Left cardiac atrium (tissue), 4 donors: ENCODE measurements at regions not wholly inside any gene's neighbourhood (a gene's known extent, or its start where the extent isn't known, plus 50 kb on each side); places are given as distances from the start of the nearest gene placed in this dataset.

Experiments used
- ATAC-seq, 2 donors: fragments of 200-7000 bp; cut with Tn5 transposase; one replicate each; pipeline ENCODE4 v1.9.1; 2020; ENCODE audit warnings: mild to moderate bottlenecking in 2 of 2, moderate library complexity in 2 of 2
- DNase-seq: peaks from one replicate; pipeline ENCODE4 v3.0.0-alpha.2; 2020
- intact Hi-C, 2 donors: fragments of 100-400 bp; cut with DNase I; formaldehyde crosslinking; loops; one replicate each; pipeline versions ENCODE4 v1.14.1 to v1.15.1; 2022 to 2023
- donor health status: DM: no; HTN: yes; CAD: no.
- donor health status: DM: no; HTN: yes; CAD: no; lungs with severe emphysema.
- donor health status: DM: yes; HTN: yes; CAD: no.
- donor health status: Dilated cardiomyopathy.

GRCh38 chr13:106748785-106749184, 180.8 kb upstream of the ARGLU1 start:
- DNase-seq (no peak), ATAC-seq (no peak)
- intact Hi-C loops: no loop called here

- DNase-seq (no peak), ATAC-seq (no peak)
- intact Hi-C loops: no loop called here
Observed at GRCh38 chr13:106744516-106744915, 176.6 kb upstream of the ARGLU1 start.

- intact Hi-C loops: no loop called here
- ATAC-seq (no peak), DNase-seq (no peak)
Observed at GRCh38 chr13:106738186-106738678, 170.3 kb upstream of the ARGLU1 start.

GRCh38 chr13:106736941-106737340, 169.0 kb upstream of the ARGLU1 start:
- DNase-seq: no peak
- ATAC-seq: no peak
- intact Hi-C loops: no loop called here

GRCh38 chr13:106734198-106734597, 166.3 kb upstream of the ARGLU1 start:
- no peak for ATAC-seq
- intact Hi-C loops: no loop called here
- DNase-seq: no peak

GRCh38 chr13:106723036-106723435, 155.1 kb upstream of the ARGLU1 start:
- intact Hi-C loops: no loop called here
- no peak for DNase-seq
- ATAC-seq: no peak

- ATAC-seq: no peak
- intact Hi-C loops: no loop called here
- no peak for DNase-seq
Observed at GRCh38 chr13:106722620-106723019, 154.7 kb upstream of the ARGLU1 start.

- ATAC-seq (no peak), DNase-seq (no peak)
- intact Hi-C loops: no loop called here
Observed at GRCh38 chr13:106721599-106721998, 153.7 kb upstream of the ARGLU1 start.

- ATAC-seq (peak in 1 of 2 donors; percentile 18), DNase-seq (no peak)
- intact Hi-C loops: no loop called here
Observed at GRCh38 chr13:106714271-106714982, 146.5 kb upstream of the ARGLU1 start.

GRCh38 chr13:106712381-106712780, 144.4 kb upstream of the ARGLU1 start:
- intact Hi-C loops: no loop called here
- DNase-seq (no peak), ATAC-seq (no peak)

GRCh38 chr13:106710266-106710665, 142.3 kb upstream of the ARGLU1 start:
- DNase-seq (no peak), ATAC-seq (peak; percentile 60 to 64)
- intact Hi-C loops: no loop called here

GRCh38 chr13:106709522-106709921, 141.6 kb upstream of the ARGLU1 start:
- intact Hi-C loops: loop anchor here in 1 of 2 donors (10.0 kb wide), 1 partner anchor 205 kb away; no protein-coding TSS in a partner anchor

GRCh38 chr13:106702505-106702904, 134.6 kb upstream of the ARGLU1 start:
- intact Hi-C loops: loop anchor here in 1 of 2 donors (10.0 kb wide), 1 partner anchor 212 kb away; no protein-coding TSS in a partner anchor
- ATAC-seq: peak in 1 of 2 donors; percentile 12
- DNase-seq: no peak

More at GRCh38 chr13:106709522-106709921, 141.6 kb upstream of the ARGLU1 start:
- no peak for DNase-seq
- peak; percentile 79 to 94 for ATAC-seq

- peak; percentile 41 for DNase-seq
- peak; percentile 63 to 79 for ATAC-seq
- intact Hi-C loops: loop anchor here in 1 of 2 donors (10.0 kb wide), 1 partner anchor 213 kb away; no protein-coding TSS in a partner anchor
Observed at GRCh38 chr13:106701771-106702341, 133.9 kb upstream of the ARGLU1 start.

- DNase-seq (no peak), ATAC-seq (no peak)
- intact Hi-C loops: loop anchor here in 1 of 2 donors (10.0 kb wide), 1 partner anchor 214 kb away; no protein-coding TSS in a partner anchor
Observed at GRCh38 chr13:106700439-106700838, 132.5 kb upstream of the ARGLU1 start.

- ATAC-seq (no peak), DNase-seq (no peak)
- intact Hi-C loops: loop anchor here in 1 of 2 donors (10.0 kb wide), 1 partner anchor 215 kb away; no protein-coding TSS in a partner anchor
Observed at GRCh38 chr13:106700007-106700406, 132.1 kb upstream of the ARGLU1 start.

- DNase-seq: no peak
- intact Hi-C loops: no loop called here
Observed at GRCh38 chr13:106699311-106699710, 131.4 kb upstream of the ARGLU1 start.

GRCh38 chr13:106696719-106697118, 128.8 kb upstream of the ARGLU1 start:
- DNase-seq (no peak), ATAC-seq (no peak)
- intact Hi-C loops: no loop called here

More at GRCh38 chr13:106699311-106699710, 131.4 kb upstream of the ARGLU1 start:
- no peak for ATAC-seq

- intact Hi-C loops: no loop called here
Observed at GRCh38 chr13:106696140-106696539, 128.2 kb upstream of the ARGLU1 start.

GRCh38 chr13:106695139-106695538, 127.2 kb upstream of the ARGLU1 start:
- ATAC-seq (peak; percentile 29 to 95), DNase-seq (no peak)
- intact Hi-C loops: no loop called here

More at GRCh38 chr13:106696140-106696539, 128.2 kb upstream of the ARGLU1 start:
- ATAC-seq: peak in 1 of 2 donors; percentile 6
- no peak for DNase-seq
